ENCODE measurements at regions not wholly inside any gene's neighbourhood (a gene's known extent, or its start where the extent isn't known, plus 50 kb on each side); places are given as distances from the start of the nearest gene placed in this dataset.

DNA sequence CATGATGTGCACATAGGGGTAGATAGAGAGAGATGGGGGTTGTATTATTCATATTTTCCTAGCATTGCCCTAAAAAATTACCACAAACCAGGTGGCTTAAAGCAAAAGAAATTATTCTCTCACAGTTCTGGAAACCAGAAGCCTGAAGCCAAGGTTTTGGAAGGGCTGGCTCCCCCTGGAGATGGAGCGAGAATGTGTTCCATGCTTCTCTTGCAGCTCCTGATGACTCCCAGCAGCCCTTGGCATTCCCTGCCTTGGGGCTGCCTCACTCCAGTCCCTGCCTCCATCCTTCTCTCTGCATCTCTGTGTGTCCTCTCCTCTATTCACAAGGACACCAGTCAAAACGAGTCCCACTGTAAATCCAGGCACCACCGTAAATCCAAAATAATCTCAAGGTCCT is 91.5 kb upstream of the FAM174B start:
- Histone ChIP-seq H3K36me3 (ENCODE audit: control insufficient read depth, insufficient read depth, low read length) (no peaks in the 10 kb centered on the region), H3K79me1 (ENCODE audit: low read depth in 1 of 2, low read length in 2 of 2) (no peaks in the 10 kb centered on the region), H4K20me1 (ENCODE audit: insufficient read depth, low read length) (no peaks in the 10 kb centered on the region), H3K27ac (ENCODE audit: insufficient read depth, low read length) (no peak overlapping the region), H3K4me1 (ENCODE audit: control insufficient read depth, insufficient read depth, low read length) (no peaks in the 10 kb centered on the region), H3K56ac (ENCODE audit: extremely low read depth, insufficient read depth, low read length) (no peak overlapping the region), H2BK15ac (ENCODE audit: low read depth, low read length) (no peak overlapping the region), H3K23ac (ENCODE audit: low read depth, low read length) (no peak overlapping the region), H3K18ac (ENCODE audit: low read depth, low read length) (no peak overlapping the region), H3K4me3 (ENCODE audit: insufficient read depth, low read depth, low read length) (no peak overlapping the region), H2BK5ac (ENCODE audit: low read depth, low read length, poor library complexity, severe bottlenecking) (no peak overlapping the region), H3K4me2 (ENCODE audit: low read depth, low read length) (no peak overlapping the region), H2AK9ac (replicated peaks; ENCODE audit: low read depth, low read length, poor library complexity) (no peak overlapping the region), H2BK120ac (ENCODE audit: low read depth, low read length) (no peak overlapping the region), H3K9ac (ENCODE audit: low read depth, low read length) (no peak overlapping the region), H3K4ac (ENCODE audit: low read depth, low read length) (no peak overlapping the region), H4K8ac (ENCODE audit: low read depth in 2 of 2, low read length in 2 of 2) (no peak overlapping the region), H2AK5ac (ENCODE audit: low read depth, low read length) (no peak overlapping the region), H4K91ac (ENCODE audit: insufficient read depth, low read depth, low read length) (no peak overlapping the region), H3K14ac (replicated peaks; ENCODE audit: low read depth, low read length) (no peak overlapping the region), H3K9me1 (ENCODE audit: insufficient read depth, low read length) (no peaks in the 10 kb centered on the region), H2BK20ac (ENCODE audit: low read depth, low read length) (no peak overlapping the region), H3K9me3 (ENCODE audit: control insufficient read depth, insufficient read depth, low read length) (no peaks in the 10 kb centered on the region), H4K5ac (ENCODE audit: low read depth, low read length) (no peak overlapping the region), H3K27me3 (ENCODE audit: control insufficient read depth, insufficient read depth, low read length) (no peaks in the 10 kb centered on the region), H2AFZ (replicated peaks; ENCODE audit: low read length, poor library complexity) (no peak overlapping the region)
- ChIA-PET POLR2A (ENCODE audit: unreplicated experiment) (no interaction called here), CTCF (no interaction called here)
- ATAC-seq (ENCODE audit: low read depth) (no peak), DNase-seq (no peak)
- no CpG with 5 or more reads among the region's 3 CpGs for WGBS, 2 experiments (ENCODE audit: extremely low coverage in 2 of 2, insufficient read length in 1 of 2)
- in situ Hi-C loops (cut with MboI; ENCODE audit: low sequenced_read_pairs) (no loop called here), dilution Hi-C loops (cut with HindIII; ENCODE audit: low sequenced_read_pairs, unreplicated experiment) (no loop called here), intact Hi-C loops (cut with micrococcal nuclease) (no loop called here)
- no TSS peak for BruUV-seq (replicated peaks)
- TF ChIP-seq FOS (IDR thresholded peaks at IDR 0.05; ENCODE audit: low read depth, low read length) (no peak), CEBPB (IDR thresholded peaks at IDR 0.05; ENCODE audit: low read depth, low read length) (no peak), RFX5 (IDR thresholded peaks at IDR 0.05; ENCODE audit: low read depth, low read length) (no peak), MAZ (IDR thresholded peaks at IDR 0.05; ENCODE audit: borderline replicate concordance, low read depth, low read length) (no peak), CHD1 (IDR thresholded peaks at IDR 0.05; ENCODE audit: low read depth, low read length) (no peak), MXI1 (IDR thresholded peaks at IDR 0.05; ENCODE audit: borderline replicate concordance, low read depth, low read length) (no peak), POLR2A (IDR thresholded peaks at IDR 0.05; ENCODE audit: low read depth, low read length) (no peak), NFE2L2 (IDR thresholded peaks at IDR 0.05; ENCODE audit: low read depth, low read length) (no peak), SMC3 (IDR thresholded peaks at IDR 0.05; ENCODE audit: low read depth, low read length) (no peak), BHLHE40 (IDR thresholded peaks at IDR 0.05; ENCODE audit: low read depth, low read length) (no peak)
- TF ChIP-seq, protein P1, sequence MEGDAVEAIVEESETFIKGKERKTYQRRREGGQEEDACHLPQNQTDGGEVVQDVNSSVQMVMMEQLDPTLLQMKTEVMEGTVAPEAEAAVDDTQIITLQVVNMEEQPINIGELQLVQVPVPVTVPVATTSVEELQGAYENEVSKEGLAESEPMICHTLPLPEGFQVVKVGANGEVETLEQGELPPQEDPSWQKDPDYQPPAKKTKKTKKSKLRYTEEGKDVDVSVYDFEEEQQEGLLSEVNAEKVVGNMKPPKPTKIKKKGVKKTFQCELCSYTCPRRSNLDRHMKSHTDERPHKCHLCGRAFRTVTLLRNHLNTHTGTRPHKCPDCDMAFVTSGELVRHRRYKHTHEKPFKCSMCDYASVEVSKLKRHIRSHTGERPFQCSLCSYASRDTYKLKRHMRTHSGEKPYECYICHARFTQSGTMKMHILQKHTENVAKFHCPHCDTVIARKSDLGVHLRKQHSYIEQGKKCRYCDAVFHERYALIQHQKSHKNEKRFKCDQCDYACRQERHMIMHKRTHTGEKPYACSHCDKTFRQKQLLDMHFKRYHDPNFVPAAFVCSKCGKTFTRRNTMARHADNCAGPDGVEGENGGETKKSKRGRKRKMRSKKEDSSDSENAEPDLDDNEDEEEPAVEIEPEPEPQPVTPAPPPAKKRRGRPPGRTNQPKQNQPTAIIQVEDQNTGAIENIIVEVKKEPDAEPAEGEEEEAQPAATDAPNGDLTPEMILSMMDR (conservative IDR thresholded peaks at IDR 0.05; ENCODE audit: low read depth, low read length), result no peak
- TF ChIP-seq, protein P2, sequence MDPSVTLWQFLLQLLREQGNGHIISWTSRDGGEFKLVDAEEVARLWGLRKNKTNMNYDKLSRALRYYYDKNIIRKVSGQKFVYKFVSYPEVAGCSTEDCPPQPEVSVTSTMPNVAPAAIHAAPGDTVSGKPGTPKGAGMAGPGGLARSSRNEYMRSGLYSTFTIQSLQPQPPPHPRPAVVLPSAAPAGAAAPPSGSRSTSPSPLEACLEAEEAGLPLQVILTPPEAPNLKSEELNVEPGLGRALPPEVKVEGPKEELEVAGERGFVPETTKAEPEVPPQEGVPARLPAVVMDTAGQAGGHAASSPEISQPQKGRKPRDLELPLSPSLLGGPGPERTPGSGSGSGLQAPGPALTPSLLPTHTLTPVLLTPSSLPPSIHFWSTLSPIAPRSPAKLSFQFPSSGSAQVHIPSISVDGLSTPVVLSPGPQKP (IDR thresholded peaks at IDR 0.05; ENCODE audit: borderline replicate concordance, low read depth, low read length), result no peak
- TF ChIP-seq, protein P3, sequence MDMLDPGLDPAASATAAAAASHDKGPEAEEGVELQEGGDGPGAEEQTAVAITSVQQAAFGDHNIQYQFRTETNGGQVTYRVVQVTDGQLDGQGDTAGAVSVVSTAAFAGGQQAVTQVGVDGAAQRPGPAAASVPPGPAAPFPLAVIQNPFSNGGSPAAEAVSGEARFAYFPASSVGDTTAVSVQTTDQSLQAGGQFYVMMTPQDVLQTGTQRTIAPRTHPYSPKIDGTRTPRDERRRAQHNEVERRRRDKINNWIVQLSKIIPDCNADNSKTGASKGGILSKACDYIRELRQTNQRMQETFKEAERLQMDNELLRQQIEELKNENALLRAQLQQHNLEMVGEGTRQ (IDR thresholded peaks at IDR 0.05; ENCODE audit: low read depth, low read length), result no peak
